ENCODE measurements at regions not wholly inside any gene's neighbourhood (a gene's known extent, or its start where the extent isn't known, plus 50 kb on each side); places are given as distances from the start of the nearest gene placed in this dataset.

GRCh38 chr5:144086295-144086694 lies 84.2 kb downstream of the YIPF5 start:
- TF ChIP-seq CTCF (IDR thresholded peaks at IDR 0.05; ENCODE audit: insufficient read depth, low read depth, low read length) = no peak
- TF ChIP-seq EZH2 (IDR thresholded peaks at IDR 0.05; ENCODE audit: insufficient read depth, low read length) = no peak
